ENCODE measurements at regions not wholly inside any gene's neighbourhood (a gene's known extent, or its start where the extent isn't known, plus 50 kb on each side); places are given as distances from the start of the nearest gene placed in this dataset.

DNA sequence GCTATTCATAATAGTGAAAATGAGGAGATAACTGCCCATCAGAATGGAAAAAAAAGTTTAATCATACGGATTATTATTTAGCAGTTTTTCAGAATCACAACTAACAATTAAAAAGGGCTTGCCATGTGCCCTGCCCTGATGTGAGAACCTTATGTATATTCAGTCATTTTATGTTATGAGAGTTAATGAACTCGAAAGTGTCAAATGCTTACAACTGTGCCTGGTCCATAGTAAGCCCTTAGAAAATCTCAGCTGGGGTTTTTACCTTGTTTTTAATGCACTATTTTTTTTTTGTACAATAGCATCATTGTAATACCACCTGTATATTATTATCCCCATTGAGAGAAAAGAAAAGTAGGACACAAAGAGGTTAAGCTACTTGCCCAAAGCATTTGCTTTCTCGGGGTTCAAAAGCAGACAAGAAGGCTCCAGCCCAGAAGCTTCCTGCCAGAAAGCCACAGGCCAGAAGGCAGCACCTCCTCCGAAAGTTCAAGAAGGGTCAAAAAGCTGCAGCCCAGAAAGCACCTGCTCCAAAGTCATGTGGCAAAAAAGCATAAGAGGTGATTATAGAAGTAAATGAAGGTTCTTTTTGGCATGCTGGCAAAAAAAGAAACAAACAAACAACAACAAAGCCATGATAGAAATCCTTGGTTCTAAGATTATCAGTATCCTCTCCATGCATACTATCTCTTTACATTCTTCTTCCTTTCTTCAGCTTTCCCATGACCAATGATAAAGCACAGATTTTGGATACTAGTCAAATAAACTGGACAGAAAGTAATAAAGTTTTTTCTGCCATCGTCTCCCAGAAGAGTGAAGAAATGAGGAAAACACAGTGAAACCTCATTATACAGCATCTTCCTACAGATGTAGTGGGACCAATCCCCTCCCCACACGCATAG, 59.1 kb upstream of the NAP1L1 start:
- TF ChIP-seq, protein P1, sequence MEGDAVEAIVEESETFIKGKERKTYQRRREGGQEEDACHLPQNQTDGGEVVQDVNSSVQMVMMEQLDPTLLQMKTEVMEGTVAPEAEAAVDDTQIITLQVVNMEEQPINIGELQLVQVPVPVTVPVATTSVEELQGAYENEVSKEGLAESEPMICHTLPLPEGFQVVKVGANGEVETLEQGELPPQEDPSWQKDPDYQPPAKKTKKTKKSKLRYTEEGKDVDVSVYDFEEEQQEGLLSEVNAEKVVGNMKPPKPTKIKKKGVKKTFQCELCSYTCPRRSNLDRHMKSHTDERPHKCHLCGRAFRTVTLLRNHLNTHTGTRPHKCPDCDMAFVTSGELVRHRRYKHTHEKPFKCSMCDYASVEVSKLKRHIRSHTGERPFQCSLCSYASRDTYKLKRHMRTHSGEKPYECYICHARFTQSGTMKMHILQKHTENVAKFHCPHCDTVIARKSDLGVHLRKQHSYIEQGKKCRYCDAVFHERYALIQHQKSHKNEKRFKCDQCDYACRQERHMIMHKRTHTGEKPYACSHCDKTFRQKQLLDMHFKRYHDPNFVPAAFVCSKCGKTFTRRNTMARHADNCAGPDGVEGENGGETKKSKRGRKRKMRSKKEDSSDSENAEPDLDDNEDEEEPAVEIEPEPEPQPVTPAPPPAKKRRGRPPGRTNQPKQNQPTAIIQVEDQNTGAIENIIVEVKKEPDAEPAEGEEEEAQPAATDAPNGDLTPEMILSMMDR (IDR thresholded peaks at IDR 0.05), result no peak
- no peak for TF ChIP-seq POLR2A (IDR thresholded peaks at IDR 0.05)
- intact Hi-C loops (cut with DNase I; ENCODE audit: low total_unique reads), result no loop called here
- no peak for DNase-seq (ENCODE audit: low spot score in 2 of 2)
- WGBS, 2 donors, result 44 to 45% methylated on average over 6 of the region's 6 CpGs
- no peak overlapping the region for H3K4me3 ChIP-seq (ENCODE audit: low read depth, poor library complexity, severe bottlenecking)

DNA sequence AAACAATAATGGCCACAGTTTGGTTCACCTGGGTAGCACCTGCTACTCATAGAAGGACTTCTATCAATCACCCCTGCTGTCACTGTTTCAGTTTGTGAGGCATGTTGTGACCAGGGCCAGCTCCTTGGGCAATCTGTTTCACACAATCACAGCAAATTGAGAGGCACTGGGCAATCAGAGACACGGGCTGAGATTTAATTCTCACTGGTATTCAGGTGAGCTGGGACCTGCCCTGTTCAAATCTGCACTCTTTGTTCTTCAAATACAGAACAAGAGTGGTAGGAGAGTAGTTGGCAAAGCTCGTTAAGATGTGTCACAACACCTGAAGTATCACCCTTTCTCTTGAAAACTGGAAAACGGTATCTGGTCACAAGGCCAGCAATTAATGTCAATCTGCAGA, 57.8 kb upstream of the NAP1L1 start:
- intact Hi-C loops (cut with DNase I; ENCODE audit: low total_unique reads), result no loop called here
- DNase-seq (ENCODE audit: low spot score in 2 of 2), result no peak
- TF ChIP-seq, protein P1 (IDR thresholded peaks at IDR 0.05), result no peak
- TF ChIP-seq POLR2A (IDR thresholded peaks at IDR 0.05), result no peak
- 47 to 57% methylated on average over 3 of the region's 3 CpGs for WGBS, 2 donors
- H3K4me3 ChIP-seq (ENCODE audit: low read depth, poor library complexity, severe bottlenecking), result no peak overlapping the region

DNA sequence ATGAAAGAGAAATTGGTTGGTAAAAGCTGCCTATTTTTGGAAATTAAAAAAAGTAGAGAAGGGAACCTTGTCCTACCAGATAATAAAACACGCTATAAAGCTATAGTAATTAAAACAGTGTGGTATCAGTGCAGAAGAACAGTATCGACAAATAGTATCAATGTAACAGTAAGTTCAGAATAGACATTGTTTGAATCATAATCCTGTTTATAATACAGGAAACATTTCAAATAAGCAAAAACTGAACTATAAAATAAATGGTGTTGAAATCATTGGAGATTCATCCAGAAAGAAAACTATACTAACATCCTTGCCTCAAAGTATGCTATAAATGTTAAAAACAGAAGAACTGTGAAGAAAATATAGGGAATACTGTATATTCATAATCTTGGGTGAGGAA, 54.2 kb upstream of the NAP1L1 start:
- no peak for DNase-seq (ENCODE audit: low spot score in 2 of 2)
- no peak overlapping the region for H3K4me3 ChIP-seq (ENCODE audit: low read depth, poor library complexity, severe bottlenecking)
- TF ChIP-seq POLR2A (IDR thresholded peaks at IDR 0.05), result no peak
- TF ChIP-seq, protein P1 (IDR thresholded peaks at IDR 0.05), result no peak
- intact Hi-C loops (cut with DNase I; ENCODE audit: low total_unique reads), result no loop called here
- 66 to 95% methylated on average over 2 of the region's 2 CpGs for WGBS, 2 donors

DNA sequence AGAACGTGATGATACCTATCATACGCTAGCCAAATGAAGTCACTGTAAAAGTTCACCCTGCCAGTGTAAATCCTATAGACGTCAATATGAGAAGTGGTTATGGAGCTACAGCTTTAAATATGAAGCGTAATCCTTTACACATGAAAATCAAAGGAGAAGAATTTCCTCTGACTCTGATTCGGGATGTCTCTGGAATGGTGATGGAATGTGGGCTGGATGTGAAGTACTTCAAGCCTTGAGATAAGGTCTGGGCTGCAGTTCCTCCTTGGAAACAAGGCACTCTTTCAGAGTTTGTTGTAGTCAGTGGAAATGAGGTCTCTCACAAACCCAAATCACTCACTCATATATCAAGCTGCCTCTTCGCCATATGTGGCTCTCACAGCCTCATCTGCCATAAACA, 53.1 kb upstream of the NAP1L1 start:
- 71 to 75% methylated on average over 6 of the region's 6 CpGs for WGBS, 2 donors

DNA sequence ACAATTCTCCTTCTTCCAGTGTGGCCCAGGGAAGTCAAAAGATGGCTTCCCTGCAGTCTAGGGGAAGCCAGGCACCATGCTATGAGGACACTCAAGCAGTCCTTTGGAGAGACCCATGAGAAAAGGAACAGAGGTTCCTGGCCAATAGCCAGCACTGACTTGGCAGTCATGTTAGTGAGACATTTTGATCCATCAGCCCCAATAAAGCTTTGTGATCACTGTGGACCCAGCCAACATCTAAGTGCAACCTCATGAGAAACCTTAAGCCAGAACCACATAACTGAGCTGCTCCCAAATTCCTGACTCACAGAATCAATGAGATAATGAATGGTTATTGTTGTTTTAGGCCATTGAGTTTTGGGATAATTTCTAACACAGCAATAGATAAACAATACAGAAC, 51.0 kb upstream of the NAP1L1 start:
- H3K4me3 ChIP-seq (ENCODE audit: low read depth, poor library complexity, severe bottlenecking), result no peak overlapping the region
- no peak for DNase-seq (ENCODE audit: low spot score in 2 of 2)
- no peak for TF ChIP-seq POLR2A (IDR thresholded peaks at IDR 0.05)
- TF ChIP-seq, protein P1 (IDR thresholded peaks at IDR 0.05), result no peak
- intact Hi-C loops (cut with DNase I; ENCODE audit: low total_unique reads), result no loop called here

More for the DNA sequence above, 53.1 kb upstream of the NAP1L1 start:
- no peak for DNase-seq (ENCODE audit: low spot score in 2 of 2)
- intact Hi-C loops (cut with DNase I; ENCODE audit: low total_unique reads), result no loop called here
- no peak for TF ChIP-seq POLR2A (IDR thresholded peaks at IDR 0.05)
- TF ChIP-seq, protein P1 (IDR thresholded peaks at IDR 0.05), result no peak
- H3K4me3 ChIP-seq (ENCODE audit: low read depth, poor library complexity, severe bottlenecking), result no peak overlapping the region

Measured in lower leg skin (tissue), 4 donors.